AG04449 (cell line): ENCODE measurements at regions not wholly inside any gene's neighbourhood (a gene's known extent, or its start where the extent isn't known, plus 50 kb on each side); places are given as distances from the start of the nearest gene placed in this dataset.

Source experiments
- CTCF ChIA-PET: fragments of 350-600 bp; formaldehyde crosslinking; extraction: SDS; loops from one replicate; lab custom pipeline; 2021; ENCODE audit warnings: antibody characterized with exemption; lab: Yijun Ruan, JAX
- POLR2A ChIA-PET: fragments of 400-600, 350-600 bp; formaldehyde crosslinking; extraction: SDS; loops from one replicate; lab custom pipeline; 2020; ENCODE audit warnings: antibody characterized with exemption, inconsistent platforms; lab: Yijun Ruan, JAX
- DNase-seq: peaks from one replicate; pipeline ENCODE4 v3.0.0-alpha.2; 2010; ENCODE audit warnings: low read depth, low spot score
- H3K4me3 ChIP-seq: 2 replicates; pipeline ENCODE4 v1.5.1; 2011; ENCODE audit warnings: low read depth, mild to moderate bottlenecking, control low read depth, low read length
- TF ChIP-seq, protein P1 (sequence below): IDR thresholded peaks from one replicate; pipeline ENCODE4 v1.5.1; 2011; ENCODE audit warnings: mild to moderate bottlenecking, moderate library complexity, low read length, control low read depth, inconsistent platforms; ENCODE audit not compliant: insufficient read depth; ENCODE audit errors: missing control alignments

DNA sequence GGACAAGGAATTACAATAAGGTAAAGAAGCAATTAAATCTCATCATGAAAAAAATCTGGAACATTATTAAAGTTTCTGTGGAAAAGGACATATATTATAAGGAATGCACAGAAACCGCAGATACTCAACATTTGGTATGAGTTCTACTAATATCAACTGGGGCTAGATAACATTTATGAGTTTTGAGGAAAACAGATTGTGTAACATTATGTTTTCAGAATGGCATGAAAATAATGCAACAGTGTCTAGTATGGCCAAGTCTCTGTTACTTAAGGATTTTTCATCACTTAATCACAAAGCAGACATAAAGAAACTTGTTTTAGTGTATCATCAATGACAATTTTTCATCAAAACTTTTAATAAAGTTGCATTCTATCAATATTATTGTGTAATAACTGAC lies 785.0 kb downstream of the GLUD2 start:
- CTCF ChIA-PET, result interaction anchor here (0.7 kb wide), 1 partner anchor 615 kb away, joined by 3 read pairs; no protein-coding TSS in a partner anchor

DNA sequence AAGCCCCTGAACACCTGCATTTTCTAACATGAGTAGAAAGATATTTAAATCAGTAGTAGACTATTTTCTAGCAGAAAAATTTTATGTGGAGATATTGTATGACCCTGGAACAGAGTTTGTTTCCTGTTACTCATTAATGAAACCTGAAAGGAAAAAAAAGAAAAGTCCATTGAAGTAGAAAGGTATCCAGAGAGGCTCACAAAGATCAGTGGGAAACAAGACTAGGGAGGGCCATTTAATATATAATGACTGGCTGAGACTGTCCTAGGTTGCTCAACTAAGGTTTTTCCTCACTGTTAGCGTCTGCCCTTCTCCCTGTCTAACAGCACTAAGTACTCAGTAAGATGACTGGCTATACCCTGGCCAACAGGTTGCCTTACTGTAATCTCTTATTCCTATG lies 788.6 kb downstream of the GLUD2 start:
- ChIA-PET POLR2A (no interaction called here), CTCF (no interaction called here)
- no peak overlapping the region for H3K4me3 ChIP-seq
- DNase-seq, result no peak
- TF ChIP-seq, protein P1, sequence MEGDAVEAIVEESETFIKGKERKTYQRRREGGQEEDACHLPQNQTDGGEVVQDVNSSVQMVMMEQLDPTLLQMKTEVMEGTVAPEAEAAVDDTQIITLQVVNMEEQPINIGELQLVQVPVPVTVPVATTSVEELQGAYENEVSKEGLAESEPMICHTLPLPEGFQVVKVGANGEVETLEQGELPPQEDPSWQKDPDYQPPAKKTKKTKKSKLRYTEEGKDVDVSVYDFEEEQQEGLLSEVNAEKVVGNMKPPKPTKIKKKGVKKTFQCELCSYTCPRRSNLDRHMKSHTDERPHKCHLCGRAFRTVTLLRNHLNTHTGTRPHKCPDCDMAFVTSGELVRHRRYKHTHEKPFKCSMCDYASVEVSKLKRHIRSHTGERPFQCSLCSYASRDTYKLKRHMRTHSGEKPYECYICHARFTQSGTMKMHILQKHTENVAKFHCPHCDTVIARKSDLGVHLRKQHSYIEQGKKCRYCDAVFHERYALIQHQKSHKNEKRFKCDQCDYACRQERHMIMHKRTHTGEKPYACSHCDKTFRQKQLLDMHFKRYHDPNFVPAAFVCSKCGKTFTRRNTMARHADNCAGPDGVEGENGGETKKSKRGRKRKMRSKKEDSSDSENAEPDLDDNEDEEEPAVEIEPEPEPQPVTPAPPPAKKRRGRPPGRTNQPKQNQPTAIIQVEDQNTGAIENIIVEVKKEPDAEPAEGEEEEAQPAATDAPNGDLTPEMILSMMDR, result no peak

More for the DNA sequence above, 785.0 kb downstream of the GLUD2 start:
- no peak overlapping the region for H3K4me3 ChIP-seq
- no peak for DNase-seq
- POLR2A ChIA-PET, result no interaction called here
- TF ChIP-seq, protein P1, result no peak

DNA sequence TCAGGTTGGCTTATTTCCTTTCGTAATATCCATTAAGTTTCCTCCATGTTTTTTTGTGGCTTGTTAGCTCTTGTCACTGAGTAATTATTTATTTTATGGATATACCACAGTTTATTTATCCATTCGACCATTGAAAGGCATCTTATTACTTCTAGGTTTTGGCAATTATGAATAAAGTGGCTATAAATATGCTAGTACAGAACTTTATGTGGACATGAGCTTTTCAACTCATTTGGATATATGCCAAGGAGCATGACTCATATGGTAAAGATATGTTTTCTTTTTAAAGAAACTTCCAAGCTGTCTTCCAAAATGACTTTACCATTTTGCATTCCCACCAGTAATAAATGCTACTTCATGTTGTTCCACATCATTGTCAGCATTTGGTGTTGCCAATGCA lies 803.6 kb downstream of the GLUD2 start:
- CTCF ChIA-PET, result no interaction called here
- no peak overlapping the region for H3K4me3 ChIP-seq
- no peak for DNase-seq
- TF ChIP-seq, protein P1, result no peak
- POLR2A ChIA-PET, result no interaction called here

DNA sequence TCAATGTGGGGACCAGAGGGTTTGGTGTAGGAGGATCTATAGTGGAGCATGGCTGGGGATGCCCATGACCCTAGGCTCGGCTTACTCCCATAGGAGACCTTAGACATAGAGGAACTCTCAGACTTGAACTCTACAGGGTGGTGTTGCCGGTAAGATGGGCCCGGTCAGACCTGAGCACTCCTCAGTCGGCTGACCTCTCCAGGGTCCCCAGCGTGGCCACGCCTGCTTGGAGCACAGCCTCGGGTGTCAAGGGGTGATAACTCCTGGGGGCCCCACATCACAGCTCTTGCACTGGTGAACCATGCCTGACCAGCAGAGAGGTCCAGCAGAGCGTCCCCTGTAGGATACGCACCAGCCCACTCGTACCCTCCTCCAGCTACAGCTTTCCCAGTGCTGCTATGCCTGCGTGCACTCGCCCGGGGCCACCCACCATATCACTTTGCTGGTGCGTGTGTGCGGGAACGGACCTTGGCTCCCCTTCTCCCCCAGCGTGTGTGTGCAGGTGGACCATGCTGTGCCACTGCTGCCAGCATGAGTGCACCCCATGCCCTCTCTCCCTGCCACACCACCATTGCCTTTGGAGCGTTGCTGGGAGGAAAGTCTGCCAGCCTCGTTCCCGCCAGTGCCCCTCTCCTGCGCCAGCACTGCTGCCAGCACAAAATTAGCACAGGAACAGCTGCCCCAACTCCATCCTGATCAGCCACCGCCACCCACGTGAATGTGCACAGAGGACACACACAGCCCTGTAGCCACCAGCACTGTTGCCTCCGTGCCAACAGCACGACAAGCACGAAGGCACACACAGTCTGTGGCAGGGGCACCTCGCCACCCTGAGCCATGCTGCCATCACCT lies 806.6 kb downstream of the GLUD2 start:
- POLR2A ChIA-PET, result no interaction called here
- no peak overlapping the region for H3K4me3 ChIP-seq
- CTCF ChIA-PET, result no interaction called here
- DNase-seq, result no peak
- TF ChIP-seq, protein P1, result no peak

DNA sequence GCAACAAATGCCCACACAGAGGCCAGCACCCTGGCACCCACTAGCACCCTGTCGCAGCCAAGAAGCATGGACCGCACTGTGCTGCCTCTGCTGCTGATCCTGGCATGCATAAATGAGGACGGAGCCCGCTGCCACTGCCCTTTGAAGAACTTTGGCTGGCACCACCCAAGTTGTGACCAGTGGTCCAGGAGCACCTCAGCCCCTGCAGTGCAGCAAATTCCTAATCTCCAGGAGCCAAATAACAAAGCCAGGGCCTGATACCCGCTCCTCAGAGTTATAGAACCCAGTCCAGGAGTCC lies 807.2 kb downstream of the GLUD2 start:
- TF ChIP-seq, protein P1, result no peak
- CTCF ChIA-PET, result no interaction called here
- POLR2A ChIA-PET, result no interaction called here
- DNase-seq, result no peak
- no peak overlapping the region for H3K4me3 ChIP-seq

DNA sequence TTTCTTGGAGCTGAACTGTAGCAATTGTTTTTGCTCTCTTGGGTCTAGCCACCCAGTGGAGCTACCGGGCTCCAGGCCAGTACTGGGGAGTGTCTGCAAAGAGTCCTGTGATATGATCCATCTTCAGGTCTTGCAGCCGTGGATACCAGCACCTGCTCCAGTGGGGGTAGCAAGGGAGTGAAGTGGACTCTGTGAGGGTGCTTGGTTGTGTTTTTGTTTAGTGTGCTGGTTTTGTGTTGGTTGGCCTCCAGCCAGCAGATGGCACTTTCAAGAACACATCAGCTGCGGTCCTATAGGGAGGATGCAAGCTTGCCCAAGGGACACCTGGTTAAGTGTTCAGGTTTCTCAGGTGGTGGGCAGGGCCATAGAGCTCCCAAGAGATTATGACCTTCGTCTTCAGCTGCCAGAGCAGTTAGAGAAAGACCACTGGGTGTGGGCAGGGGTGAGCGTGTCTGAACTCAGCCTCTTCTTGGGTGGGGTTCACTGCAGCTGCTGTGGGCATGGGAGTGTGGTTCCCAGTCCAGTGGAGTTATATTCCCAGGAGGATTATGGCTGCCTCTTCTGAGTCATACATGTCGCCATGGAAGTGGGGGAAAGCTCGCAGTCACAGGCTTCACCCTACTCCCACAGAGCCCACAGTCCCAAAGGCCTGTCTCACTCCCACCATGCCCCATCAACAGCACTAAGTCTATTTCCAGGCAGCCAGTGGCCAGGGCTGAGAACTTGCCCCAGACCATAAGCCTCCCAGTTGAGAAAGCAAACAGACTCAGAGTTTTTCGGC lies 811.6 kb downstream of the GLUD2 start:
- TF ChIP-seq, protein P1, result no peak
- CTCF ChIA-PET, result no interaction called here
- POLR2A ChIA-PET, result no interaction called here

More for the DNA sequence above, 811.6 kb downstream of the GLUD2 start:
- DNase-seq, result no peak
- no peak overlapping the region for H3K4me3 ChIP-seq
